A172 (cell line): ENCODE measurements at regions not wholly inside any gene's neighbourhood (a gene's known extent, or its start where the extent isn't known, plus 50 kb on each side); places are given as distances from the start of the nearest gene placed in this dataset.

Experiments
- DNase-seq: peaks from one replicate; pipeline ENCODE4 v3.0.0-alpha.2; 2015; ENCODE audit warnings: low spot score

- no peak for DNase-seq
Observed at GRCh38 chr14:97718886-97719442, 921.8 kb downstream of the VRK1 start.

GRCh38 chr14:97719931-97720330 lies 922.7 kb downstream of the VRK1 start:
- no peak for DNase-seq

GRCh38 chr14:97723351-97723750 lies 926.2 kb downstream of the VRK1 start:
- no peak for DNase-seq

DNA sequence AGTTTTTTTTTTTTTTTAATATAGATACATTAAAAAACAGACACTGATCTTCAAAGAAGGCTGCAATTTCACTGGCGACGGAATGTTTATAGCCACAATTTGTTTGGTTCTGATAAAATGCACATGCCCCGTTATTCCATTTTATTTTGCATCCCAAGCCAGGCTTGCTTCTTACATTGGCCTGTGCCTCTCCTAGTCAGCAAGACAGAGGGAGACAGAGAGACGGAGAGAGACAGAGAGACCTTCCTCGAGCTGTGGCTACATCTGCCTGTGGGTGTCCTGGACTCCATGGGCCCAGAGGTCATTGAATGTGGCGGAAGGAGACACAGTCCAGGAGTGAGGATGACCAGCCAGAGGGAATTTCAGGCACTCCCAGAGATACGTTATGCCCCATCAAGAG lies 926.6 kb downstream of the VRK1 start:
- no peak for DNase-seq

DNA sequence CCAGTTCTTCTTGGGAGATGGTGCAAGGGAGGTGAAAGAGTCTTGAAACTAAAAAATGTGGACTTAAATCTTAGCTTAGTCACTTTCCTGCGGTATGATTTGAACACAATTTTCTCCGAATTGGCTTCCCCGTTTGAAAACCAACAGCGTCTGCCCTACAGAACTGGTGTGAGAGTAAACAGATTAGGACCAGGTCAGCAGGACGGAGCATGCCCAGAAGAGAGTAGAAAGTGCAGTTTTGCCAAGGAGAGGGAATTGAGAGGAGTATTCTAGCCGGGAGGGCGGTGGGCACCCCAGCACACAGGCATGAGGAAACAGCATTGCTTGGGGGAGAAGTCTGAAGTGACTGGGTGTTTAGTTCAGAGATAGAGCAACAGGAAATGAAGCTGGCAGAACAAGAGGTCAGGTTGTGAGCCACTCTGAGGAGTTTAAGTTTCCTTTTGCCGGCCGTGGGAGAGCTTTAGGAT lies 927.1 kb downstream of the VRK1 start:
- no peak for DNase-seq

DNA sequence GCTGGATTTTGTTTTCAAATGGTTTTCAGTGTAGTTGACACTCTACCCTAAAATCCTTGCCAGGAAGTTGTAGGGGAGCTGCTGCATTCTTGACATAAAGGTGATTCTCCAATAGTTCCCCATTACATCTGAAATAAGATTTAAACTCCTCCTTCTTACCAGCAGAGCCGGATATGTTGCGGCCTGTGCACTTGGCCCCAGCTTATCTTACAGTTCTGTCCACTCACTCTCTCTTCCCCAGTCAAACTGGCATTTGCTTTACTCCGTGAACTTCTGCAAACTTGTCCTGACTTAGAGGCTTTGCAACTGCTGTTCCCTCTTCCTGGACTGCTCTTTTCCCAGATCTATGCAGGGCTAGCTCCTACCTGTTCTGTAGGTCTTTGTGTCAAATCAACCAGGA lies 929.5 kb downstream of the VRK1 start:
- no peak for DNase-seq

GRCh38 chr14:97730706-97731105 lies 933.5 kb downstream of the VRK1 start:
- DNase-seq = no peak

- DNase-seq = no peak
Observed at GRCh38 chr14:97731800-97732199, 934.6 kb downstream of the VRK1 start.

- DNase-seq = no peak
Observed at GRCh38 chr14:97747316-97747715, 950.1 kb downstream of the VRK1 start.

DNA sequence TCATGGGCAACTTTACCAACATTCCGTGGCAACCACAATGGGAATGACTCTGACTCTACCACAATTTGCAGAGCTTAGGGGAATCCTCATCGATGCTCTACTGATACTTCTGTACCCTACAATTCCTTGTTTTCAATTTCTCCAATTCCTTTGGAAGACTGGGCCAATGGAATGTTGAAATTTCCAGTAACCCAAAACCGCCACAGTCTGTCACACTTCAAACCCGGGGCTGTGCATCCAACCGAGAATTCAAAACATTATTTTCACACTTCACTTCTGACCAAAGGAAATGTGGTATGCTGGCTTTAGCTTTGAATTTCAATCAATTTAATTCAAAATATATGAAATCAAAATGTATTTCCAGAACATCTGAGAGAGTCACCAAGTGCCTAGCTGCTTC lies 951.4 kb downstream of the VRK1 start:
- DNase-seq = no peak

DNA sequence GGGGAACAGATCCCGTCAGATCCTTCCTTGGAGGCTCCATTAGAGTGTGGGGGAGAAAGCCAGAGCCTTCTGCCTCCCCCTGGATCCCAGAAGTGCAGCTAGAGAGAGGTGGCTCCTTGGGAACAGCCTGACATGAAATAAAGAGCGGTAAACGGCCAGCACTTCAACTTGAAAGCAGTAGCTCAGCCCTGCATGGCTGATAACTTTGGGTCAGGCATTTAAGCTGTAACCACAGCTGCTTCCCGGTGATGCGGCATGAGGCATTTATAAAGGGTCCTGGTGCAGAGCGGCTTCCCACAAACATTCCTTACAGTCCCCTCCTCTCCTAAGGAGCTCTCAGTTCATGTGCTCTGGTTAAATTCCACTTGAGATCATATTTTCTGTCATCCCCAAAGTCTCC lies 960.3 kb downstream of the VRK1 start:
- DNase-seq = no peak

GRCh38 chr14:97760050-97760449 lies 962.9 kb downstream of the VRK1 start:
- DNase-seq = no peak

- DNase-seq = no peak
Observed at GRCh38 chr14:97762386-97762785, 965.2 kb downstream of the VRK1 start.

- DNase-seq = no peak
Observed at GRCh38 chr14:97771340-97772045, 974.3 kb downstream of the VRK1 start.

DNA sequence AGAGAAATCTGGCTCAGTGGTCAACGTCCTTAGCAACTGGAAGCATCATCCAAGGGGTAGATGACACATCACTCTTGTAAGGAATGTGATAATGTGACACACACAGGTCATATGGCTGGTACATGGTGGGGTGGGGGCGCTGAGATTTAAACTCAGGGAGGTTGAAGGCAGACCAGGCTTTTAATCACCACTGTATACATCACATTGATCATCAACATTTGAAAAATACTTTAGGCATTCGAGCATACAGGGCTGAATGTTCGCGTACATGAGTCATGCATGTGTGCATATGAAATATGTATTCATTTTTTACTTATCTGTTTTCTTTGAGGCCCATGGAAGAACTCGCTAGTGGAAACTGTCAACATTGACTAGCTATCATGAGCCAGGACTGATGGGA lies 976.4 kb downstream of the VRK1 start:
- no peak for DNase-seq

DNA sequence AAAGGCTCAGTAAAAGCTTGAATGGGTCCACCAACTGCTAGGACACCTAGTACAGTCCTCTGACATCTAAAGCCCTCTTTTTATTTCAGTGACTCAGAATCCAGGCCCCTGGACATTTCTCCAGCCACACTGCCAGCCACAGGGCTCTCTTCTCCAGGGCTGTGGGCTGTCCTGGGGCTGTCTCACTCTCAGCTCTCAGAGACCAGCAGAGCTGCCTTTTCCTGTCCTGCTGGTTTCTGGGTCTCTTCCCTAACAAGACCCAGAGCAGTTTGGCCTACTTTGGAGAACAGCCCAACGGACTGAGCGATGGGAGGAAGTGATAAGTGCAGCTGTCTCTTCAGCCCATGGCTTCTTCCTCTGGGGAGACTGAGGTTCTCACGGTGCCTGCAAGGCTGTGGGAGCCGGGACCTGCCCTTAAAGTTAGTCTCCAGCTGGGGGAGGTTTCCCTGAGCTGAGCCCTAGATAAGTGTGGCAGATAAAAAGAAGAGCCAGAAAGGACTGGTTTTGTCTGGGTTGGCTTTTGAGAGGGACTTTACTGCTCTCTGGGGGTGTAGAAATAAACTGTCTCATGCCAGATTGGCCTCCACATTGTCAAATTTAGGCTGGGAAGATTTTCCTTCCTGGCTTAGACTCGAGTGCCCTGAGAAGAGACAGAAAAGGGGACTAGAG lies 979.8 kb downstream of the VRK1 start:
- DNase-seq = no peak

DNA sequence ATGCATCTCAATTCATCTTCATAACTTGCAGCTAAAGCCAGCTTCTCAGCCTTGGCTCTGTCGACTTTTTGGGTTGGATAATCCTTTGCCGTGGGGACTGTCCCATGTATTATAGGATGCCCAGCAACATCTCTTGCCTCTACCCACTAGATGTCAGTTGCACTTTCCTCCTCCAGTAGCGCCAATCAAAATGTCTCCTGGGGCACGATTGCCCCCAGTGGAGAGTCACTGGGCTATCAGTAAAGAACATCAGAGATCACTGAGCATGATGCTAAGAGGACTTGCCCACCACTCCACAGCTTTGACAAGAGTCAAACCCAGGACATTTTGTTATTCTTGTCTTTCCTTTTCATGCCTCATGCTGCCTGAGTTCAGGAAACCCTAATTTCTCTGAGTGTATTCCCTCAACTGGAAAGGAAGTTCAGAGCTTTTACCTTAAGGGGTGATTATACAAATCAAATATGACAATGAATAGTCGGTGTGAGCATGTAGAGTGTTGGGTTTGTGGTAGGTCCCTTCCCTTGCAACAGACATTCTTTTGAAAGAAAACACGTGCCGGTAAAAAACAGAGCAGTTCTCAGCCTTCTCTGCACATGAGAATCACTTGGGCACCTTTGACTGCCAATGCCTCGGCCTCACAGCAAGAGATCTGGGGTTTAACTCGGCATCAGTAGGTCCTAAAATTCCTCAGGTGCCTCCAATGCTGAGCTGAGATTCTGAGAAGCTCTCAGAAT lies 980.6 kb downstream of the VRK1 start:
- no peak for DNase-seq

DNA sequence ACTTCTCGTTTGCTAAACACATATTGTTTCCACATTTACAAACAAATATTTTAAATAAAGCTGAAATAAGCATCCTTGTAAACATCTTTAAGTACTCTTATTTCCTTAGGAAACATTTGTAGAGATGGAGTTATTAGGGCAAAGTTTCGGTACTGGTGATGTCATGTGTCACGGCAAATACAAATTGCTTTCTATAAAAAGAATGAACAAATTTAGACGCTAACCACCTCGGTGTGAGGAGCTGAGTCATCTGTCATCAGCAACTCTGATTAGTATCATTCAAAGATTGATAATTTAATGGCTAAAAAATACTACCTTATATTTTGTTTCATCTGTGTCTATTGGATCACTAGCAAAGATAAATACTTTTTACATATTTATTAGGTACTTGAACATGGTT lies 982.0 kb downstream of the VRK1 start:
- DNase-seq = no peak

DNA sequence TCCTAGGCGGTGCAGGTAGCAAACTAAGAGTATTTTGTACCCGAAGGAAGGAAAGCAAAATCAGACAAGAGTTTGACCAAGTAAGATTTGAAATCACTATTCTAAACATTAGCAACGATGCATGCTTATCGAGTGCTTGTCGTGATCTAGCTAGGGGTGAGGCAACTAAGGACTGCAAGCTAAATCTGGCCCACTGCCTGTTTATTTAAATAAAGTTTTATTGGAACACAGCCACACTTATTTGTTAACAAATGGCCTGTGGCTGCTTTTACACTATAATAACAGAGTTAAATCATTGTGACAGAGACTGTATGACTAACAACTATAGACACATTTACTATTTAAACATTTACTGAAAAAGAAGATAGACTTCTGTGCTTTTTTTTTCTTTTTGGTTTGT lies 983.6 kb downstream of the VRK1 start:
- no peak for DNase-seq

DNA sequence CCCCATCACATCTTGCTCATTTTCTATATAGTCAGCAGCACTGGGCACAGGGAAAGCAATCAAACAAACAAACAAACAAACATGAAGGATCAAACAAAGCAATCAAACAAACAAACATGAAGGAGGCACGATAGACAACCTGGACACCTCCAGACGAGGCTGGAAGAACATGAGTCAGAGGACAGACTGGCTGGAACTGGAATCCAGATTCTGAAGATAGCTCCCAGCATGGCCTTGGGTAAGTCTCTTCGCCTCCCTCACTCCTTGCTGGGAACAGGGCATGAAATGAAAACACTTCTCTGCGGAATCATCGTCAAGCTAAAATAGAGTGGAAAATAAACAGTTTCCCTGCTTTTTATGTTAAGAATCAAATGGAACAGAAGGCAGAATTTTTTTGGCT lies 984.8 kb downstream of the VRK1 start:
- no peak for DNase-seq

- no peak for DNase-seq
Observed at GRCh38 chr14:97782871-97783414, 985.8 kb downstream of the VRK1 start.

GRCh38 chr14:97785495-97785894 lies 988.3 kb downstream of the VRK1 start:
- no peak for DNase-seq
